ENCODE measurements at regions not wholly inside any gene's neighbourhood (a gene's known extent, or its start where the extent isn't known, plus 50 kb on each side); places are given as distances from the start of the nearest gene placed in this dataset.

DNA sequence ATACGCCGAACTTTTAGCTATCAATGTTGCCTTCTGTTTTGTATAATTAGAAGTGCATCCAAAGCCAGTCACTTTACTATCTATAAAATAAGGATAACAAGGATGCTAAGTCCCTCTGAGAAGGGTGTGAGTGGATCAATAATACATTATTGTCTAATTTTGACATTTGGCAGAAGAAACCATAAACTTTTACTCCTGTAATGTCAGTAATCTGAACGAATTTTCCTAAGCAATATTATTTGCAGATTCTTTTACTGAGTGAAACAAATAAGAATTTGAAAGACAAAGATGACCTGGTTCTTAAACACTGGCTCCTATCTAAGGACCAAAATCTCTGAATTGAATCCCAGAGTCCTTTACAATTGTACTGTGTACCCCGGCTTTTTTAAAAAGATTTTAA lies 126.6 kb upstream of the TMEM161B start:
- H4K20me1 ChIP-seq (ENCODE audit: insufficient read depth, low read length): no peaks in the 10 kb centered on the region
- no peak for TF ChIP-seq CTCF (IDR thresholded peaks at IDR 0.05; ENCODE audit: borderline replicate concordance, extremely low read depth, low read length, poor library complexity, severe bottlenecking)
- H3K27ac ChIP-seq (ENCODE audit: low read length): no peak overlapping the region
- no peak overlapping the region for H3K4me2 ChIP-seq (ENCODE audit: insufficient read depth, low read length)
- H3K4me1 ChIP-seq (ENCODE audit: insufficient read depth, low read length): no peaks in the 10 kb centered on the region
- H2AFZ ChIP-seq (ENCODE audit: low read depth, low read length): no peak overlapping the region
- no peaks in the 10 kb centered on the region for H3K36me3 ChIP-seq (ENCODE audit: insufficient read depth, low read length)
- DNase-seq (no peak), ATAC-seq (ENCODE audit: insufficient read depth, low read depth) (no peak)
- no peak overlapping the region for H3K9ac ChIP-seq (ENCODE audit: low read depth, low read length)
- no peaks in the 10 kb centered on the region for H3K27me3 ChIP-seq (ENCODE audit: insufficient read depth, low read length, poor library complexity)
- H3K4me3 ChIP-seq (ENCODE audit: low read depth in 1 of 2, low read length in 2 of 2): no peak overlapping the region
- no peaks in the 10 kb centered on the region for H3K79me2 ChIP-seq (ENCODE audit: insufficient read depth, low read length)
- H3K9me3 ChIP-seq (ENCODE audit: insufficient read depth, low read length, severe bottlenecking): no peaks in the 10 kb centered on the region

- no peak for TF ChIP-seq EZH2 (IDR thresholded peaks at IDR 0.05; ENCODE audit: borderline replicate concordance, low read depth, low read length, severe bottlenecking)
- TF ChIP-seq CTCF (IDR thresholded peaks at IDR 0.05; ENCODE audit: borderline replicate concordance, extremely low read depth, low read length, poor library complexity, severe bottlenecking): no peak
- Histone ChIP-seq H3K9me3 (ENCODE audit: insufficient read depth, low read length, severe bottlenecking) (no peaks in the 10 kb centered on the region), H2AFZ (ENCODE audit: low read depth, low read length) (no peak overlapping the region), H3K4me3 (ENCODE audit: low read depth in 1 of 2, low read length in 2 of 2) (no peak overlapping the region), H4K20me1 (ENCODE audit: insufficient read depth, low read length) (no peaks in the 10 kb centered on the region), H3K27ac (ENCODE audit: low read length) (no peak overlapping the region), H3K4me2 (ENCODE audit: insufficient read depth, low read length) (no peak overlapping the region), H3K9ac (ENCODE audit: low read depth, low read length) (no peak overlapping the region), H3K27me3 (ENCODE audit: insufficient read depth, low read length, poor library complexity) (no peaks in the 10 kb centered on the region), H3K4me1 (ENCODE audit: insufficient read depth, low read length) (no peaks in the 10 kb centered on the region), H3K79me2 (ENCODE audit: insufficient read depth, low read length) (no peaks in the 10 kb centered on the region), H3K36me3 (ENCODE audit: insufficient read depth, low read length) (no peaks in the 10 kb centered on the region)
- DNase-seq (no peak), ATAC-seq (ENCODE audit: insufficient read depth, low read depth) (no peak)
Measured at GRCh38 chr5:88394536-88395175, 126.0 kb upstream of the TMEM161B start.

GRCh38 chr5:88393716-88394535 lies 125.3 kb upstream of the TMEM161B start:
- no peaks in the 10 kb centered on the region for H4K20me1 ChIP-seq (ENCODE audit: insufficient read depth, low read length)
- TF ChIP-seq CTCF (IDR thresholded peaks at IDR 0.05; ENCODE audit: borderline replicate concordance, extremely low read depth, low read length, poor library complexity, severe bottlenecking): no peak
- TF ChIP-seq EZH2 (IDR thresholded peaks at IDR 0.05; ENCODE audit: borderline replicate concordance, low read depth, low read length, severe bottlenecking): no peak
- ATAC-seq (ENCODE audit: insufficient read depth, low read depth): no peak
- H3K9ac ChIP-seq (ENCODE audit: low read depth, low read length): no peak overlapping the region
- no peaks in the 10 kb centered on the region for H3K36me3 ChIP-seq (ENCODE audit: insufficient read depth, low read length)
- H2AFZ ChIP-seq (ENCODE audit: low read depth, low read length): no peak overlapping the region
- no peaks in the 10 kb centered on the region for H3K9me3 ChIP-seq (ENCODE audit: insufficient read depth, low read length, severe bottlenecking)
- H3K27ac ChIP-seq (ENCODE audit: low read length): no peak overlapping the region
- no peak for DNase-seq
- H3K4me2 ChIP-seq (ENCODE audit: insufficient read depth, low read length): no peak overlapping the region
- H3K79me2 ChIP-seq (ENCODE audit: insufficient read depth, low read length): no peaks in the 10 kb centered on the region
- no peak overlapping the region for H3K4me3 ChIP-seq (ENCODE audit: low read depth in 1 of 2, low read length in 2 of 2)
- H3K27me3 ChIP-seq (ENCODE audit: insufficient read depth, low read length, poor library complexity): no peaks in the 10 kb centered on the region
- H3K4me1 ChIP-seq (ENCODE audit: insufficient read depth, low read length): no peaks in the 10 kb centered on the region

Measured in DND-41 (cell line).